SH-SY5Y (cell line): ENCODE measurements at regions not wholly inside any gene's neighbourhood (a gene's known extent, or its start where the extent isn't known, plus 50 kb on each side); places are given as distances from the start of the nearest gene placed in this dataset.

Experiments used
- GATA2 ChIP-seq: IDR thresholded peaks from 2 replicates; pipeline ENCODE4 v1.6.1; 2011; ENCODE audit warnings: mild to moderate bottlenecking, low read depth, low read length
- GATA3 ChIP-seq: IDR thresholded peaks from 2 replicates; pipeline ENCODE4 v1.6.1; 2011; ENCODE audit warnings: low read depth, mild to moderate bottlenecking, low read length, moderate library complexity

- TF ChIP-seq GATA2 (no peak), GATA3 (no peak)
Measured at GRCh38 chr10:65348637-65349036, 1577.2 kb upstream of the LRRTM3 start.
